HK-2 (cell line): ENCODE measurements at regions not wholly inside any gene's neighbourhood (a gene's known extent, or its start where the extent isn't known, plus 50 kb on each side); places are given as distances from the start of the nearest gene placed in this dataset.

ENCODE experiments used
- DNase-seq: peaks from one replicate; pipeline ENCODE4 v3.0.0-alpha.2; 2018; ENCODE audit not compliant: unreplicated experiment

DNA sequence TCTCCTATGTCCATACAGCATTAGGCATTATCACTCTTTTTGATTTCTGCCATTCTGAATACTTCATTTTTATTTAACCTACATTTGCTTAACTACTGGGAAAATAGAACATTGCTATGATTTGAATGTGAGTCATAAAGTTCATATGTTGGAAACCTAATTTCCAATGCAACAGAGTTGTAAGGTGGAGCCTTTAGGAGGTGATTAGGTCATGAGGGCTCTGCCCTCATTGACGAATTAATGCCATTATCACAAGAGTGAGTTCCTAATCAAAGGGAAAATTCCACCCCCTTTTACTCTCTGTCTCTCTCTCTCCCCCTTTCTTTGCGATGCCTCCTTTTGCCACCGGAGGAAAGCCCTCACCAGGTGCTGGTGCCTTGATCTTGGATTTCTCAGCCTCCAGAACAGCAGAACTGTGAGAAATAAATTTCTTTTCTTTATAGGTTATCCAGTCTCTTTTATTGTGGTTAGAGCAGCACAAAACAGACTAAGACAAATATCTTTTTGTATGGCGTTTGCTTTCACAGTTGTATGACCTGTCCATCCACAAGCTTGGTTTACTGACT, 180.1 kb upstream of the ARID2 start:
- no peak for DNase-seq

DNA sequence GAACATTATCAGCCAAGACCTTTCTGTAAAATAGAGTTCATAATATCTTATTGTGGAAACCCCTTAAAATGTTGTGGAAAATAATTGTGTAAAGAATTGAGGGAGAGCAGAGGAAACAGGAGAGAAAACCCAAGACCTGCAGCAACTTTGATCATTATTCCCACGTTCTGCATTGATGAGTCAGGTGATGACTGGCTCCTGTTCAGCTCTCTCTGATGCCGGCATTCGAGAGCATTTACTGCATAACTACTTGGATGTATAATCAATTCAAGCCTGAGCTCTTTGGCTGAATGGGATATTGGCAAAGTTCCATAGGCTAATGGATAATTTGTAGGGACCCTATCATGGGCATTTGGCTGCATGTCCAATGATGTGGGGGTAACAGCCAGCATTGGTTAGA, 176.3 kb upstream of the ARID2 start:
- no peak for DNase-seq

DNA sequence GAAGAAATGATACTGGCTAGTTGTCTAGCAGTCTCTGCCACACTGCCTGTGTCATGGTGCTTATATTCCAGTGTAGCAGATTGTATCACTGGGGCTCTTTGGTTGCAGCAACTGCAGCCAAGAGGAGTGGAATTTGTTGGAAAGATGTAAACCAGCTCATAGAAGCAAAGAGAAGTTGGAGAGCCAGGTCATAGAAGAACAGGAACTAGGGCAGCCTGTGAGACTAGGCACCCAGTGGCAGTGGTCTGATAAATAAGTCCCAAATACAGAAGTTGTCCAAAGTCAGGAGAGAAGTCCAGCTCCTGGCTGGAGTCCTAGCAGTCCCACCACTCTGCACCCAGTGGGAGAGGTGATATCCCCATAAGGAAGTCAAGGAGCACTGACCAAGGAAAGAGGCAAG, 172.5 kb upstream of the ARID2 start:
- no peak for DNase-seq

DNA sequence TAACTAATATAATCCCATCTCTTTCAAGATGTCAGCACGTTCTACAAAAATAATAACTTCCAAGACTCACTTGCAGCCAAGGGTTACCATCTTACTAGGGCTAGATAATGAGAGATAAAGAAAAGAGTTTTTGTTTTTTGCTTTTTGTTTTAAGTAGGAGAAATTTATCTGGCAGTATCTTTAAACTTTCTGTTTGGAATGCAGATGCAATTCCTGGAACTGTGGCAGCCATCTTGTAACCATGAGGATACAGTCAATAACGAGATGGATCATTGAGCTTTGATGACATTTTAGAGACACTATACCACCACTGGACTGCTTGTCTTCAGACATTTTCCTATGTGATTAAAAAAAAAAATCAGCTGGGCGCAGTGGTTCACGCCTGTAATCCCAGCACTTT, 171.2 kb upstream of the ARID2 start:
- no peak for DNase-seq

DNA sequence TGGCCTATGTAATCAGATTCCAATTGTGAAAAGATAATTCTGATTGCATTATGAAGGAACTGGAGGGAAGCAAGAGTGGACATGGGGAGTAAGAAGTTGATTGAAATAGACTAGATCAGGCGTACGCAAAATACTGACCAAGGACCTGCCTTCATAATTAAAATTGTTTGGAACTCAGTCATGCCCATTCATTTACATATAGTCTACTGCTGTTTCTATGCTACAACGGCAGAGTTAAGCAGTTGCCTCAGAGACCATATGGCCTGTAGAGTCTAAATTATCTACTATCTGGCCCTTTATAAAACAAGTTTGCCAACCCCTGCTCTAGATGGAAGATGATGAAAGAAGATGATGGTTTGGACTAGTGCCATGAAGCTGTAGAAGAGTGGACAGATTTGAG, 170.0 kb upstream of the ARID2 start:
- no peak for DNase-seq

DNA sequence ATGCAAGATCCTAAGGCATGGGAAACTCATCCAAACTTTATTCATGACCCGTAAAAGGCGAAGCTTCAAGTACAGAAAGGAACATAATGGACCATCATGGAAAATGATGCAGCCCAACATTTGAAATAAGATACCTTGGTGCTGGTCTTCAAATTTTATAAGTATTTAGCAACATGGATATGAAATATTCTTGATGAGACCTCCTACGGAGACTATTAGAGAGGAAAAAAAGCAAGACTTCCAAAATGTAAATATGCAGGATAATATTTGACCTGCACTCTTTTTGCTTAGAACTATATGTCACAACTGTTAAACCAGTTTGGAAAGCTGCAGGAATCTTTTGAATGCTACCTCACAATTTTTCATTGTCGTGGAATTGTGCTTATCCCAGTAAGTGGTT, 168.8 kb upstream of the ARID2 start:
- no peak for DNase-seq

DNA sequence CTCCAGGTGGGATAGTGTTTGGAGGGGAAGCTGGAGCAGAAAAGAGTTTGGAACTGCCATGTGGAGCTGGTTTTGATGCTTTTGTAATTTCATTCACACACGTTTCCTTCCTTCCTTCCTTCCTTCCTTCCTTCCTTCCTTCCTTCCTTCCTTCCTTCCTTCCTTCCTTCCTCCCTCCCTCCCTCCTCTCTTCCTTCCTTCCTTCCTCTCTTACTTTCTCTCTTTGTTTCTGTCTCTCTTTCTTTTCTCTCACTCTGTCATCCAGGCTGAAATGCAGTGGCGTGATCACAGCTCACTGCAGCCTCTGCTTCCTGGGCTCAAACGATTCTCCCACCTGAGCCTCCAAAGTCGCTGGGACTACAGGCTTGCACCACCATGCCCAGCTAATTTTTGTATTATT, 168.0 kb upstream of the ARID2 start:
- no peak for DNase-seq

DNA sequence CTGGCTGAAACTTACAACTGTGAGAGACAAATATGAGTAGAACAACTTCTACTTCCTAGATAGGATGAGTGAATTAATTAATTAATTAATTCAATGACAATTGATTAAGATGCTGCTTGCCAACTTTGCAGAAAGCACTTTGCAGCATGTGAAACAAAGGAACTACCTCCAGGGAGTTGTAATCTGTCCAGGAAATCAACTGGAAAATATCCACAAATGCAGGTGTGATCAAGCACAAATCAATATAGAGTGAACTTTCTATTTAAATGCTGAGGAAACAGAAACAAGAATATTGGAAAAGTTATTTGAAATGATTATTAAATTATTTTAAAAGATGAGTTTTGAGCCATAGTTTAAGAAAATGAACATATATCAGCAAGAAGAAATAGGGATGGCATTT, 163.9 kb upstream of the ARID2 start:
- no peak for DNase-seq

DNA sequence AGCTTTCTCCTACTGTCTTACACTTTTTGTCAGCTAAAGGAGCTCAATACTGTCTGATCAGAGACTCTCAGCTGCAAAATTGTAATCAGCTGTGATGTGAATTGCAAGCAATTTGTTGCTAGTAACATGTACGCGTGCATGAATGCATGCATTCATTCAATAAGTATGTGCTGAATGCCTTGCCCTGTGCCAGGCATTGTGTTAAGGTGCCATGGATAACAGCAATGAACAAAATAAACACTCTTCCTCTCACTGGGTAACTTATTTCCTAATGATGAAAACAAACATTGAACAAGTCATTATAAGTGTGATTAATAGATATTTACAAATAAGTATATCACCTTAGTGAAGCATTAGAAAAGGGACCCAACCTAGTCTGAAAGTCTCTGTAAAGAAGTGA, 163.2 kb upstream of the ARID2 start:
- DNase-seq, result no peak

DNA sequence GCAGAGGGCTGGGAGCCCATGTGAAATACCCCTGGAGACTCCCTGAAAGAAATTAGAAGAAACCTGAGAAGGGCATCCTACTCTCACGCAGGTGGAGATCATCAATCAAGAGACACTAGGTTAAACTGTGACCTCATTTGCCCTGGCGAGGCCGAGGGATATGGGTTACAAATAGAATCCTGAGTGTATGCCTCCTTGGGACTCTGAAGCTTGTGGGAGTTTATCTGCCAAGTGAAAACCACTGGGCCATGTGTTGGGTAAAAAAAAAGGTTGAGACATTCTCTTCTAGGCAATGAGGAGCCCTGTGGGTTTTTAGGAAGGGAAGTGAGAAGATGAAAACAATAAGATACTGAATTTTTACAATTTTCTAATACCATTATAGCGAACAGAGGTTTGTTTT, 160.7 kb upstream of the ARID2 start:
- no peak for DNase-seq

DNA sequence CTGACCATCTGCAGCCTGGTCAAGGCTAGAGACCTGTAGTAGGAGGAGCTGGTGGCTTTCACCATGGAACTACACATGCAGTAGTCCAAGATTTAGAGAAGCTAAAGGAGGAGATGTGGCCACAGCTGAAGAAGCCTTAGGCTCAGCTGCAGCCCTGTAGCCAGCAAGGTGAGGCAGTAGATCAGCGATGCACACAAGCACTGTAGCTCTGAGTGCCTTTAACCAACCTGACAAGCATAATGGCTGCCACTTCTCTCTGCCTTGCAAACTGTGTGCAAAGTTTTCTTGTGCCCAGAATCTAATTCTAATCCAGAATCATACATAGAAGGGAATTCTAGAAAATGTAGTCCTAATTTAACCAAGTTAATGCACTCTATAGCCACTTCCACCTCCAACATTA, 159.0 kb upstream of the ARID2 start:
- DNase-seq, result no peak

DNA sequence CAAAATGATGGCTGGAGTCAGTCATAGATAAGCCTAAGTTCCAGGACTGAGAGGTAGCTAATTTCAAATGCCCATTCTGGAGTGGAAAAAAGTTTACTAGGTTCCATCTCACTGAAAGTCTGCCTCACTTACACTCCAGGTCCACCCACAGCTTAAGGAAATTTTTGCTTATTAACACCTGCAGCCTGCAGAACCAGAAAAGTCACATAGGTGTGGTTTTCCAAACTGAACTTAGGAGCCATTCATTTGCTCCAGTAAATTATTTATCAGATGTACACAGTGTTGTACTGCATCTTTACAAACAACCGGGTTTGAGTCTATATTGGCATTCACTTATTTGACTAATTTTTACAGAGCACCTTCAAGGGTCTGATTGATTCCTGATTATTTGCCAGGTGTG, 157.4 kb upstream of the ARID2 start:
- no peak for DNase-seq

DNA sequence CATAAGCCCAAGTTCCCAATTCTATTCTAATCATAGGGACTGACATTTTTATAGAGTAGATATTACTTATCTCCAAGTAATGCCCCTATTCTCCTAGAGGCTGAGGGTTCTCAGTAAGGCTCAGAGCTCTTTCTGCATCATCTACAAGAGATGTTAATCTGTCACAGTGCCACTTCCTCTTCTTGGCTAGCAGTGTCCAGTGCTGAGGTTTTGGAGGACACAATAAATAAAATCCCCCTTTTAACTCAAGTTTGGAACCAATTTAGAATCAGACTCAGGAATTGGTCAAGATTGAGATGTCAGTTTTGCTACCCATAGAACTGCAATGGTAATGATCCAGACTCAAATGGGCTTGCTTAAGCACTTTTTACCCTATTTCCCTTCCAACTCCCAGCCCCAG, 154.1 kb upstream of the ARID2 start:
- DNase-seq, result no peak

DNA sequence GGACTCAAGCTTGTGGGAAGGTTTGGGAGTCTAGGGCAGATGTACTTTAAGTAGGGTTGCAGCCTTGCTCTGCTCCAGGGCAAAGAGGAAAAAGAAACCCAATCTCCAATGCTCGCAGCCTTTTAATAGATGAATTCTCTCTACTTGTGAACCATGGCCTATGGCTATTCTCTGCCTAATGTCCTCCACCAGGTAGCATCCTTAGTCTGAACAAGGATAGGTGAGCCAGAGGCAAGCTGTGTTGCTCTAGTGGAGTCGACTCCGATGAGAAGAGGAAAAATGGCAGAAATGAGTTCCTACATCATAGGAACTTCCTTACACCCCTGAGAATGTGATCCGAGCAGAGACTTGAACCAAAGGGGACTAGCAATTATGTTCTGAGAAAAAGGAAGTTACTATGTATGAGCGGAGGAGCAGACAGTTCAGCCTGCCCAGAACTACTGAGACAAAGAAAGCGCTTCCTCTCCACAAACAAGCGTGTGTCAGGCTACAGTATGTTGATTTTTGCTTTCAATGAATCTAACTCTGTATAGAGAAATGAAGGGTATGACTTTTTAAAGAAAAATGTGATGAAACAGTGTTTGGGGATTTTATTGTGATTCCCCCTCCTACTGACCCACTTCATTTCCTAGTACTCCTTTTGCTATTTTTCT, 153.6 kb upstream of the ARID2 start:
- DNase-seq, result no peak

DNA sequence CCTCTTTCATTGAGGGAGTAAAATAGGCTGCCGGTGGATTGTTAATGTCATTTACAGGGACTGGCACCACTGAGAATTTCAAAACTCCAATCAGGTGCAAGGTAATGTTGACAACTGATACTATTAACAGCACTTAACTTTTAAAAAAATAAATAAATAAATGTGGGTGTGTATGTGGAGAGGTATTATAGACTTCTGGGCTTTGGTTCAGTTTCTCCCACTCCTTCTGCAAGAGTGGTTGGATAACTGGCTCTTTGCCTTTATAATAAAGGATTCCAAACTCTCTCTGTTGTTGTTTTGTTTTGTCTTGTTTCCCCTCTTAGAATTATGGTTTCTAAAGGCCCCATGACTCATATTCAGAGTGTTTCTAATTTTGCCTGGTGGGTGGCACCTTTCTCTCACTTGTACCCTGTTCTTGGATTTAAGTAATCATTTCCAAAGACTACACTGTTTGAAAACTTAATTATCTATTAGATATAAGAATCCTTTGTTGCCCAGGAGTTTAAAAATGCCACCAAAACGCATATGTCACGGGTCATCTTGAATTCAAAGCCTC, 151.6 kb upstream of the ARID2 start:
- DNase-seq, result no peak

DNA sequence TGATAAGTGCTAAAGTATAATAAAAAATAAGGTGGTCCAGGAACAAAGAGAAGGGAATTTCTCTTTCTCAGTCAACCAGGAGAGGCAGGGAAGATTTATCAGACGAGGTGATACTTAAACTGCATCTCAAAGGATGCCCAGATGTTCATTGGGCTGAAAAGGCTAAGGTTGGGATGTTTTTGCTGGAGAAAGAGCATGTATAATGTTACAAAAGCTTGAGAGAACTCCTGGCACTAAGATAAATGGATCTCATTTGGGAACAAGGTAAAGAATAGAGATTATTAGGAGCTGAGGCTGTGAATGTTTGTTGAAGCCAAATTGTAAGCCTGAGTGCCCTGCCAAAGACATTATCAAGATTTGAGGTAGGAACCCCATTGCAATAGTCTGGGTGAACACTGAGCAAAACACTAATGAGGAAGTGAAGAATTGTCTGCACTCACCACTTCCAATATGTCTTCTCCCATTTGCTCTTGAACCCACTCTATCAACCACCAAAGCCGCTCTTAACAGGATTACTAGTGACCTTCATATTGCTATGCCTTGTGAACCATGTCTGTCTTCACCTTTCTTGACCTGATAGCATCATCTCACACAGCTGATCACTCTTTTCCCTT, 149.0 kb upstream of the ARID2 start:
- no peak for DNase-seq

DNA sequence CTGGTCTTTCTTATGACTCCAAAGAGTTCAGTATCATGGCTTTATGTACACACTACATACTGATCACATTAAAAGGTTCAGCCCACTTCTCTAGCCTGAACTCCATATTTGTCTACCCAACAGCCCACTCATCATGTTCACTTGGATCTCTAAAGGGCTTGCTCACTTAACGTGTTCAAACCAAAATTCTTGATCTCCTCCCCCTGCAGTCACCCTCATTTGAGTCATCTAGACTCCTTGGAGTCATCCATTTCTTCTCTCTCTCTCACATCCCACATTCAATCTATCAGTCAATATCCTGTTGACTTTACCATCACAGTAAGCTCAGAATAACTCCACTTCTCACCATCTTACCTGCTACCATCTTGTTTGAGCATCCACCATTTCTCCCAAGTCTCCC, 148.4 kb upstream of the ARID2 start:
- no peak for DNase-seq

DNA sequence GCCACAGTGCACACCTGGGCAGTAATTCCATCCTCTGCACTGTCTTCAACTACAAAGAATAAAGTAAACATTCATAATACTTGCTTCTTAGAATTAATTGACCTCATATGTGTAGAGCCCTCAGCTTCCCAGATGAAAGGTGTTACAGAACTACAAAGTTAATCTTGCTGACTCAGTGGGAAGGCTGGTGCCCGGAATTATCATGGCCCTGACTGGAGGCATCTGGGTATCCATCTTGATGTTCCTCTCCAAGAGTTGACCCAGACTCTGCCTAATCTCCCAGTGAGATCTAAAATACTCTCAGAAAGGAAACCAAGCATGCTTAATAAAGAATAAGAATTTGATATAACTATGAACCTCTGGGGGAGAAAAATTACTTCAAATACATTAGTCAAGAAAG, 147.0 kb upstream of the ARID2 start:
- DNase-seq, result no peak

DNA sequence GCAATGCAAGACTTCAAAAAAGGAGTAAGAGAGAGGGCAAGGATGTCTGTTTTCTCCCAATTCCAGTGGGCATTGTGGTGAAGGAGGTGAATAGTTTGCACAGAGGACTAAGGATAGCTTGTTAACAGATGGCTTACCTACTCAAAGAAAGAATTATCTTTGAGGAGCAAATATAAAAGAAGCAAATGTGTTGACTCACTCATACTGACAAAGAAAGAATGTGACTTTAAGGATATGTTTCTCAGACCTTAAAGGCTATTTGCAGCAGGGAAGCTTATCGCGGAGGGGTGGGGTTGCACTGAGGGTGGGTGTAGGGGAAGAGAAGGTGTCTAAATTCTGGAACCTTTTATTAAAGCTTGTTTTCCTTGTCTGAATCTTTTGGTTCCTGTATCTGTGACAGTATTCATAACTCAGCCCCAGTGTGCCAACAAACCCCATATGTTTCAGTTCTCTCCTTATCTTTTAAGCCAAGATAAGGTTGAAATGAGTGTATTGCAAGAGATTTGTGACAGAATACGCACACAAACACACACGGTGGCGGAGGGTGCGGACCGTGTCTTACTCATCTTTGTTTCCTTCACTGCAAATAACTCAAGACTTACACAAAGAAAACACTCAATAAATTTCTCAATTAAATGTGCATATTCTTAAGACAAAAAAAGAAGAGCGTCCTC, 146.4 kb upstream of the ARID2 start:
- no peak for DNase-seq

DNA sequence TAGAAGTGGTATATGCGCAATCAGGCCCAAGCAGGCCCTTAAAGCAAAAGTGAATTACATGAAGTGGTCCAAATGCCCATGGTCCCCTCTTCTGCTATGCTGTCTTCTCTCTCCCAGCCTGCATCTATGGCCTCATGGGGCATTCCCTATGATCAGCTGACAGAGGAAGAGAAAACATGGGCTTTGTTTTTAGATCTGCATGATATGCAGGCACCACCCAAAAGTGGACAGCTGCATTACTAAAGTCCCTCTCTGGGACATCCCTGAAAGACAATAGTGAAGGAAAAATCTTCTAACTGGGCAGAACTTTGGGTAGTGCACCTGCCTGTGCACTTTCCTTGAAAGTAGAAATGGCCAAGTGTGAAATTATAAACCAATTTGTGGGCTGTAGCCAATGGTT, 145.2 kb upstream of the ARID2 start:
- DNase-seq, result no peak

DNA sequence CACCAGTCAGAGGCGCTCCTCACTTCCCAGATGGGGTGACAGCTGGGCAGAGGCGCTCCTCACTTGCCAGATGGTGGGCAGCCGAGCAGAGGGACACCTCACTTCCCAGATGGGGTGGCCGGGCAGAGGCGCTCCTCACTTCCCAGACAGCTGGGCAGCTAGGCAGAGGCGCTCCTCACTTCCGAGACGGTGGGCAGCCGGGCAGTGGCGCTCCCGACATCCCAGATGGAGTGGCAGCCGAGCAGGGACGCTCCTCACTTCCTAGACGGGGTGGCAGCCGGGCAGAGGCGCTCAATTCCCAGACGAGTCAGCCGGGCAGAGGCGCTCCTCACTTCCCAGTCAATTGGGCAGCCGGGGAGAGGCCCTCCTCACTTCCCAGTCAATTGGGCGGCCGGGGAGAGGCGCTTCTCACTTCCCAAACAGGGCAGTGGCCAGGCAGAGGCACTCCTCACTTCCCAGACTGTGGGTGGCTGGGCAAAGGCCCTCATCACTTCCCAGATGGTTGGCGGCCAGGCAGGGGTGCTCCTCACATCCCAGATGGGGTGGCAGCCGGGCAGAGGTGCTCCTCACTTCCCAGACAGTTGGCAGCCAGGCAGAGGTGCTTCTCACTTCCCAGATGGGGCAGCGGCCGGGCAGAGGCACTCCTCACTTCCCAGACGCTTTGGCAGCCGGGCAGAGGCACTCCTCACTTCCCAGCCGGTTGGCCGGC, 143.8 kb upstream of the ARID2 start:
- DNase-seq, result no peak

DNA sequence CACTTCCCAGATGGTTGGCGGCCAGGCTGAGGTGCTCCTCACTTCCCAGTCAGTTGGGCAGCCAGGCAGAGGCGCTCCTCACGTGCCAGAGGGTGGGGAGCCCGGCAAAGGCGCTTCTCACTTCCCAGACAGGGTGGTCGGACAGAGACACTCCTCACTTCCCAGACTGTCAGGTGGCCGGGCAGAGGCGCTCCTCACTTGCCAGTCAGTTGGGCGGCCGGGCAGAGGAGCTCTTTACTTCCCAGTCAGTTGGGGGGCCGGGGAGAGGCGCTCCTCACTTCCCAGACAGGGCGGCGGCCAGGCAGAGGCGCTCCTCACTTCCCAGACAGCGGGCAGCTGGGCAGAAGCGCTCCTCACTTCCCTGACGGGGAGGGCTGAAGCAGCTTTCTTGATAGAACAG, 143.0 kb upstream of the ARID2 start:
- DNase-seq, result no peak
